GM12878 (cell line): ENCODE measurements at regions not wholly inside any gene's neighbourhood (a gene's known extent, or its start where the extent isn't known, plus 50 kb on each side); places are given as distances from the start of the nearest gene placed in this dataset.

Experiments
- CBX3 ChIP-seq: fragments of 200-600 bp; sonication (generic); IDR thresholded peaks from 2 replicates; pipeline ENCODE4 v1.6.1; 2016; ENCODE audit warnings: low read depth, borderline replicate concordance
- CBX5 ChIP-seq: sonication (generic); IDR thresholded peaks from 2 replicates; pipeline ENCODE4 v1.6.1; 2016; ENCODE audit warnings: low read depth, moderate library complexity, mild to moderate bottlenecking, inconsistent platforms
- CTCF ChIP-seq, 3 experiments: IDR thresholded peaks in 2 of 3; conservative IDR thresholded peaks in 1 of 3; 2 replicates each; pipeline ENCODE4 v1.5.1; 2011; ENCODE audit warnings: low read depth in 3 of 3, low read length in 3 of 3, mild to moderate bottlenecking in 3 of 3, control low read depth in 2 of 3, moderate library complexity in 2 of 3, inconsistent platforms in 1 of 3, mixed read lengths in 1 of 3; ENCODE audit not compliant: control insufficient read depth in 2 of 3, insufficient read depth in 1 of 3; ENCODE audit errors: extremely low read depth in 1 of 3
- DPF2 ChIP-seq: fragments of 450-650 bp; IDR thresholded peaks from 2 replicates; pipeline ENCODE4 v1.6.1; 2017; ENCODE audit warnings: mild to moderate bottlenecking
- IRF4 ChIP-seq: IDR thresholded peaks from 2 replicates; pipeline ENCODE4 v1.6.1; 2011; ENCODE audit warnings: low read depth, low read length
- NFXL1 ChIP-seq: fragments of 450-650 bp; IDR thresholded peaks from 2 replicates; pipeline ENCODE4 v1.6.1; 2017; ENCODE audit warnings: antibody characterized with exemption, mild to moderate bottlenecking, borderline replicate concordance
- POLR2A ChIP-seq: IDR thresholded peaks from 2 replicates; pipeline ENCODE4 v1.6.1; 2011; ENCODE audit warnings: low read depth, mild to moderate bottlenecking, low read length
- RBBP5 ChIP-seq: fragments of 200-600 bp; sonication (generic); conservative IDR thresholded peaks from 2 replicates; pipeline ENCODE4 v1.6.1; 2016
- SMAD5 ChIP-seq: IDR thresholded peaks from 2 replicates; pipeline ENCODE4 v1.6.1; 2016; ENCODE audit warnings: antibody characterized with exemption, low read depth
- TARDBP ChIP-seq: IDR thresholded peaks from 2 replicates; pipeline ENCODE4 v1.6.1; 2016; ENCODE audit warnings: borderline replicate concordance

GRCh38 chr1:224859651-224860050 lies 69.8 kb upstream of the DNAH14 start:
- TF ChIP-seq DPF2 (no peak), POLR2A (no peak), CTCF (IDR thresholded peaks at IDR 0.05 in 2 of 3, conservative IDR thresholded peaks at IDR 0.05 in 1 of 3; ENCODE audit: control insufficient read depth in 2 of 3, extremely low read depth in 1 of 3, insufficient read depth in 1 of 3, low read depth in 3 of 3, low read length in 3 of 3) (no peak), RBBP5 (no peak), SMAD5 (no peak), CBX5 (no peak), IRF4 (no peak), CBX3 (no peak), NFXL1 (no peak), TARDBP (no peak)
